Posterior cingulate gyrus (tissue), 11 donors: ENCODE measurements at regions not wholly inside any gene's neighbourhood (a gene's known extent, or its start where the extent isn't known, plus 50 kb on each side); places are given as distances from the start of the nearest gene placed in this dataset.
A peak's percentile ranks its signal among the peaks of the same experiment; 100 is the strongest.

Source experiments
- DNase-seq, 10 donors: peaks; one replicate each; pipeline versions ENCODE4 v3.0.0 to v3.0.0-alpha.2; 2020 to 2021; ENCODE audit warnings: mixed read lengths in 3 of 10
- intact Hi-C: fragments of 100-400 bp; cut with DNase I; formaldehyde crosslinking; loops from one replicate; pipeline ENCODE4 v1.15.1; 2023

DNA sequence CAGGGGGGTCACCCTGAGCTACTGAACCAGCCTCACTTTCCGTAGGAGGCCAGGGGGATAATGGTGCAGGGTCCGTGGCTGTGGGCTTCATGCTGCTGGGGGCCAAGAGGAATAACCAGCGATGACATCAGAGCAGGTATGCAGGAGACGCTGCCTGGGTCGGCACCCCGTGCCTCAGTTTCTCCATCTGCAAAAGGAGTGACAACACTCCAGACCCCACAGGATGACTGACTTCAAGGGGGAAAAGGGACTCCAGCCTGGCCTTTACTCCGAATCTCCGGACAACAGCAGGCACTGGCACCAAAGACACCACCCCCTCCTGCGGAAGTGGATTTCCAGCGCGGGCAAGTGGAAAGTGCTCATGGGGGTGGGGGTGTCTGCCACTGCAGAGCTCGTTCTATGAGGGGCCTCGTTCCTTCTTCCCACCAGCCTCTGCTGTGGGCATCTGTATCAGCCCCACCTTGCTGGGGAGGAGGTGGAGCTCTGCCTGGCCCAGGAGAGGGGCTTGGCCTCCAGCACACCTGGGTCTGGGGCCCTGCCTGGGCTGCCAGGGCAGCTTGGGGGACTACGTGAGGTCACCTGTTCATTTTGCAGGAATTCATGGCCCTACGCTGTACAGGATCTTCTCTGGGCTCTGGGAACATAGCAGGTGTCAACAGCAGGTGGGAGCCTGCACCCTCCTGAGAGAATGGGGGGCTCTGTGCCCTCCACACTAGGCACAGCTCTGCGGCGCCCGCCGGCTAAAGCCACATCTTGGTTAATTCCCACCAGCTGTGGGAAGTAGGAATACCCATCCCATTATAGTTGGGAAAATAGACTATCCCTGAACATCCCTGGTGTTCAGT lies 216.6 kb upstream of the C14orf180 start:
- DNase-seq, result peak in 4 of 10 donors; percentile 3 to 67 (median 52)
- intact Hi-C loops, result no loop called here

DNA sequence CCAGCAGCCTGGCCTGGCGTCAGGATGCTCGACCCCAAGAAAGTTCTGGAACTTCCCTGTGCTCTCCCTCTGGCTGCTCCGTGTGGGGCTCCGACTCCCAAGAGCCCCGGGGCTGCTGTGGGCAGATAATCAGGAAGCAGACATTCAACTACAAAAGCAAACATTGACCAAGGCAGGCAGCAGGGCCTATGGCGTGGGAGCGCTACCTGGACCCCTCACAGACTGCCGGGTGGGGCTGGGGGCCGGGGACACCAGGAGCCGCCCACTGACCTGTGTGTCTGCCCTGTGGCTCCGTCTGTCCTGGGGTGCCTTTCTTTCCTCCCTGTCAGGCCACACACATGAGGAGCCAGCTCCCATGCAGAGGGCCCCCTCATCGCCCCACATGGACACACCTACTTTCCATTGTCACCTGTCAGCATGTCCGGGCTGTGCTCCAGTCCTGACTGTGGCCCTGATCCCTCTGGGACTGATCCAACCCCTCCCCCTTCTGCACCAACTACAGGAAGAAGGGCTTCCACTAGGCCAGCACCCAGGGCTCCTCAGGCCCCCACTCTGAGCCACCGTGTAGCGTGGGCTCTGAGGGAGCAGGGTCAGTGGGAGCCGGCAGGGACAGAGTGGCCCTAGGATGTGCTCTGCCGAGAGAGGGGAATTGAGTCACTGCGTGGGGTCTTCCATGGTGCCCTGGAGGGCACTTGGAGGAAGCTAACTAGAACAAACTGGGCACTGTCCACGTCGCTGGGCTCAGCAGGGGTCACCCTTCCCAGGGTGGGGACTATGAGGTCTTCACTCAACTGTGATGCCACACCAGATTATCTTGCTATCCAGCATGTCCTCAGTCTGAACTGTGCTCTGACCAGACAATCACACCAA lies 215.4 kb upstream of the C14orf180 start:
- intact Hi-C loops, result no loop called here
- peak in 4 of 10 donors; percentile 10 to 80 (median 36) for DNase-seq

DNA sequence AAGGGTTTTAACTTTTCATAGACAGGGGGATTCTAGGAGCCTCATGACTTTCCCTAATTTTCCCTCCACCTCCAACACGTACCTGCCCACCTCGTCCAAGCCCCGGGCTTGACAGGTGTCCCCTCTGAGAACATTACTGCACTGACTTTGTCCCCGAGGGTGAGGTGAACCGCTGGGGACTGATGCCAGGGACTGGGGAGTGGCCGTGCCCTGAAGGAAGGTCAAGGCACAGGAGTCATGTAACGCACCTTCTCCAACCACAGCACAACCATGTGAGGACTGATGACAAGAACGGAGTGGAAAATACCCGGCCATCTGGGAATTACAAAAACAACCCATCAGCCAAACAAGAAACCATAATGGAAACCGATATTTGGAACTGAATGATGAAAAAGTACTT lies 214.7 kb upstream of the C14orf180 start:
- peak in 4 of 10 donors; percentile 6 to 48 (median 28) for DNase-seq
- intact Hi-C loops, result no loop called here

DNA sequence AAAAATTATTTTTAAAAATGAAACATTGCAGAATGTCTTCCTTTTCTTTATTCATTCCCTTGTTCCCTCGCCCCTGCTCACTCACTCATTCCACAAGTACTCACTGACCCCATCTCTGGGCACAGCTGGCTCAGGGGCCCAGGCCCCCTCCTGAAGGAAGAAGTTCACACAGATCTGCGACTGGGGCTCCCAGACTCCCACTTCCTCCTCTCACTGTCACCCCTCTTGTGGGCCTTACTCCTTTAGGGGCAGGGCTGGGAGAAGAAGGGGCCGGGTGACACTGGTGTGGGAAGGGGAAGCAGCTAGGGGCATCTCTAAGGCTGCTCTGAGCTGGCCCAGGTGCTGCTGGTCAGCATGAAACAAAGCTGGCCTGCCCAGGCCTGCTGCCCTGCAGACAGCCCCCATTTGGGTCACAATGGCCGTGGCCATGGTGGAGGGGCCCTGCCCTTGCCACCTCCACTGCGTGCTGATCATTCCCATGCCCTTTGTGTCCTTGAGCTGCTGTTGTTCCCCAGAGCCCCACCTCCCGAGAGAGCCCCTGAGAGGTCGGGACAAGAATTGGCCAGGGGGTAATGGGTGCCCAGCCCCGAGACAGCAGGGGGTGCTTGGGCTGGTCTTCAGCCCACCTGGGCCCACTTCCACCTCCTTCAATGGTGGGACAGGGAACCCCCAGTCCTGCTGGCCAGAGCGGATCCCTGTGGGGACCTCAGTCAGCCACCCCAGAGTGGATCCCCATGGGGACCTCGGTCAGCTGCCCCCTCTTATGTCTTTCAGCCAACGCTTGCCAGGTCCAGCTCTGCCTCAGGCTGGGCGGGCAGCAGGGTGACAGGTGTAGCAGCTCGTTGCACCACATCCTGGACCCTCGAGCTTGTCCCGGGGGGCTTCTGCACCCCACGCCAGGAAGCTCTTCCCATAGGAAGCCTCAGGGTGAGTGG lies 212.4 kb upstream of the C14orf180 start:
- intact Hi-C loops, result no loop called here

DNA sequence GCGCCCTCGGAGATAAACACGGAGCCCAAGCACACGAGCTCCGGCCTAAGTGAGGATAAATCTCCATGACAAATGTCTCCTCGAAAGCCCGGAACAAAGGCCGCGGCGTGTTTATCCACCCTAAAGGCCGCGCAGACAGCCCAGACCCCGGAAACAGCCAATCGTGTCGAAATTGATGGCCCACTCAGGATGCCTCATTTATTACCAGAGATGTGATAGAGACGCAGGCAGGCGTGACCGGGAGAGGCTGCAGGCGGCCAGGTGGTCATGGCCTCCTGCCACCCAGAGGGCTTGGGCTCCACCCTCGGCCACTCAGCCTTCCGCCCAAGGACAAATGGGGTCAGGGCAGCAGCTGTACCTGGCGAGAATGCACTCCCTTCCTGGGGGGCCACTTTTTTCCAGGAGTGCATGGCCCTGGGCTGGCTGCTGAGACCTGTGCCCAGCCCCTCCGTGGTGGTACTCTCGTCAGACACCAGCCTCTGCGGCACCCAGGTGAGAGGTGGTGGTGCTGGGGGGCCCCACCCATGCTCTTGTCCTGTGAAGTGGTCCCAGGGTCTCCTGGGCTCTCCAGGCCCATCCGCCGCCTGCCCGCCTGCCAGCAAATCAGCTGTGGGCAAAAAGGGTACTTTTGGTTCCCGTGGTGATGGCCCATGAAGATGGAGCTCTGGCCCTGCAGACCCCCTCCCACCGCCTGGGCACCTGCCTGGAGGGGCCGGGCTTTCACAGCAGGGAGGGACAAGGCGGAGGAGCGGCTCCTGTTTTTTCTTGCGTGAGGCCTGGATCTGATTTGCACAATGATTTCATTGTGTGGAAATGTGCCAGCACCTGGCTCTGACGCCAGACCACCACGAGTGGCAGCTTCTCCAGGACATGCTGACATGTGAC lies 211.5 kb upstream of the C14orf180 start:
- peak in 3 of 10 donors; percentile 66 to 78 (median 68) for DNase-seq
- intact Hi-C loops, result no loop called here

More for the DNA sequence above, 212.4 kb upstream of the C14orf180 start:
- DNase-seq, result peak in 3 of 10 donors; percentile 49 to 79 (median 52)

DNA sequence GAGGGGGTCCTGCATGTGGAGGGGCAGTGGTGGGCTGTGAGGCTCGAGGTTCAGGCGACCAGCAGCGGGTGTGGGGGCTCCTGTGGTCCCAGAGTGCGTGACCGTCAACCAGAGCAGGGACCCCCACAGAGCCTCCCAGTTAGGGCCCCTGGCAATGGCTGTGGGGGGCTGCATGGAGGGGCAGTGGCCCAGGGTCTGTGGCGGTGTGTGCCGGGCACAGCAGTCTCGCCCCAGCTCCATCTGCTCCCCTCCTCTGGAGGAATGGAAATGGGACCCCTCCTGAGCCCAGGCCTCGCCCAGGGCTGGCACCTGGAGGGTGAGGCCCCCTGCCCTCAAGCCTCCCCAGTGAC lies 210.8 kb upstream of the C14orf180 start:
- intact Hi-C loops, result no loop called here
- DNase-seq, result peak in 2 of 10 donors; percentile 26 to 44

DNA sequence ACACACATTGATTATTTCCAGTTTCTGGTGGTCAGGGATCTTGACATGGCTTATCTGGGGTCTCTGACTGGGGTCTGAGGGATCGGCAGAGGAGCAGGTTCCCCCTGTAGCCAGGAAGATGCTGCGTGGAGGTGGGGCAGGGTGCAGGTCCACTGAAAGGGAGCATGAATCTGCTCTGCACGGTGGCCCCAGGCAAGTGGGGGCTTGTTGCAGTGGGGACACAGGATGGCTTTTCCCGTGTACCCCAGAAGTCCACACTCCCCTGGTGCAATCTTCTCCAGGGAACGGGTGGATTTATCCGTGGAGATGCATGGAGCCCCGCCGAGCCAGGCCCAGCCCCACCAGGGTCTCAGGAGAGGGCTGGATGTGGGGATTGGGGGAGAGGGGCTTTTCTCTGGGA lies 210.4 kb upstream of the C14orf180 start:
- peak in 2 of 10 donors; percentile 65 for DNase-seq
- intact Hi-C loops, result no loop called here

DNA sequence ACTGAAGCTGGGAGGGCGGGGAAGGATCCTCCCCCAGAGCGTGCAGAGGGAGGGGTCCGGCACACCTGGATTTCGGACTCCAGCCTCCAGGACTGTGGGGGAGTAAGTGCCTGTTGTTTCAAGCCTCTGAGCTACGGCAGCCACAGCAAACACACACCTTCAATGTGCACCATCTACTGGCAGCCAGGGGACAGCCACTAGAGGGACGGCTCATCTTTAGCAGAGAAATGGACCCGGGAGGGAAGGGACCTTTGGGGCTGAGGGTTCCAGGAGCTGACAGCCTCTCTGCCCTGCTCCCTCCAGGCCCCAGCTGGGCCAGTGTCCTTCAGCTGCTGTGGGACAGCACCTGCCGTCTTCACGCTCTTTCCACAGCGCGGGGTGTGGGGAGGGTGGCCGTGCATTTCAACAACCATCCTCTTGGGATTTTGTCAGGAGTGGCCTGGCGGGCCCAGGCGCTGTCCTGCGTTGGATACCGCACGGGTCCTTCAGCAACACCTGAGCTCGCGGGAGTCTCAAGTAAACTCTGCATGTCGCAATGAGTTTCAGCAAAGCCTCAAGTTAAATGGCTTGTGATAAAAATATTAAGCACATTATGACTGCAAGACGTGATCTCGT lies 209.2 kb upstream of the C14orf180 start:
- intact Hi-C loops, result loop anchor here (5.0 kb wide), 1 partner anchor 233 kb away; the partner anchor contains the start of gene KIF26A
- peak in 7 of 10 donors; percentile 26 to 87 (median 36) for DNase-seq

DNA sequence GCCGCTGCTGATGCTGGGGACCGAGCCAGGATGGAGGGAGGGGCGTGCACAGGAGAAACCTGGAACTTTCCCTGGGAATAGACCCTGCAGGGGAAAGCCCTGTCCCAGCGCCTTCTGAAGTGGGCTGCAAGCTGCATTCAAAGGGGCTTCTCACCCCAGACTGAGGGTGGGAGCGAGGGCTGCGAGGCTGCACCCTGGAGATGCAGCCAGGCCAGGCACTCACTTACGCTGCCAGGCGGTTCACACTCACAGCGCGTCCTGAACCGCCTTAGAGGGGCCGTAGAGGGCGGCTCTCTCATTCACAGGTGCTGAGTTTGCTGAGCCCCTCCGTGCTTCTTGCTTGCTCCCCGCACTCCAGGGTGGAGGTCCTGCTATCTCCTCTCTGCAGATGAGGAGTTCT lies 208.5 kb upstream of the C14orf180 start:
- peak in 3 of 10 donors; percentile 48 to 76 (median 54) for DNase-seq

DNA sequence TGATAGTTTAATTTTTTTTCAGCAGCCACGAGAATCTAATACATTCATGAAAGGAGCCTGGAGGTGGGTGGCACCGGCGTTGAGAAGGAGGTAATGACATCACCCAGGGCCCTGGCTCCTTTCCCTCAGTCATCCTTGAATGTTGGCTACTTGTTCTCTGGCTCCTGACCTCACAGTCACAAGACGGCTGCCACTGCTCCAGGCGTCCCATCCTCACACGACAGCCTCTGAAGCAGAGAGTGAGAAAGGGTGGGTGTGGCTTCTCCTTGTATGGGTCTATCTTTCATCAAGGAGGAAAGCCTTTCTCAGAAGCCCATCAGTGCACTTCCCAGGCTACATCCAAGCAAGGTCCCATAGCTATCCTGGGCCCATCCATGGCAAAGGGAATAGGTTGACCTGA lies 207.6 kb upstream of the C14orf180 start:
- peak in 3 of 10 donors; percentile 6 to 19 (median 7) for DNase-seq
- intact Hi-C loops, result loop anchor here (5.0 kb wide), 1 partner anchor 235 kb away; the partner anchor contains the start of gene KIF26A

More for the DNA sequence above, 208.5 kb upstream of the C14orf180 start:
- intact Hi-C loops, result loop anchor here (5.0 kb wide), 1 partner anchor 234 kb away; the partner anchor contains the start of gene KIF26A

DNA sequence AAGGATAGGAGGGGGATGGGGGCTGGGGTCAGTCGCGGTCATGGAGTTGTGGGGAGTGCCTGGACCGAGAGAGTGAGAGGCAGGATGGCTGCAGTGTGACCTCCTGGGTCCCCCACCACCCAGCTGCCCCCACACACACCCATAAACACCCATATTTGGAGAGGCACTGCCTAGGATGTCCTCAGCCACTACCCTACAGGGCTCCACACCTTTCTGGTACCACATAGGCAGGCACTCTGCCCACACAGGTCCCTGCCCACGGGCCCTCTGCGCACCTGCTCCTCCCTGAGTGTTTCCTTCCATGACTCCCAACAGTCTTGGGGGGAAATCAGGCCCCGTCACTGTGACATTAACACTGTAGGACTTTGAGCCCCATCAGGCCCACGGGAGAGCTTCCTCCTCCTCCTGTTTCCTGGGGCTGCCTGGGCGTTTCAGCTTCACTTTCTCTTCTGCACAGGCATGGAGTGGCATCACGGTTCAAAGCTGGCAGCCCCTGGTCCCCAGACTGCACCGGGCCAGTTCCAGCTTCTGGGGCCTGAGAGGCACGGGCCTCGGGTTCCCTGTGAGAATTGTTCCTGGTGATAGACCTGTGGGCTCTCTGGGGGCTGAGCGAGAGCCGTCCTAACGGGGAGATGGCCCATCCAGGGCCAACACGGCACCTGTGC lies 207.0 kb upstream of the C14orf180 start:
- DNase-seq, result peak in 3 of 10 donors; percentile 29 to 74 (median 66)
- intact Hi-C loops, result loop anchor here (5.0 kb wide), 1 partner anchor 235 kb away; the partner anchor contains the start of gene KIF26A

DNA sequence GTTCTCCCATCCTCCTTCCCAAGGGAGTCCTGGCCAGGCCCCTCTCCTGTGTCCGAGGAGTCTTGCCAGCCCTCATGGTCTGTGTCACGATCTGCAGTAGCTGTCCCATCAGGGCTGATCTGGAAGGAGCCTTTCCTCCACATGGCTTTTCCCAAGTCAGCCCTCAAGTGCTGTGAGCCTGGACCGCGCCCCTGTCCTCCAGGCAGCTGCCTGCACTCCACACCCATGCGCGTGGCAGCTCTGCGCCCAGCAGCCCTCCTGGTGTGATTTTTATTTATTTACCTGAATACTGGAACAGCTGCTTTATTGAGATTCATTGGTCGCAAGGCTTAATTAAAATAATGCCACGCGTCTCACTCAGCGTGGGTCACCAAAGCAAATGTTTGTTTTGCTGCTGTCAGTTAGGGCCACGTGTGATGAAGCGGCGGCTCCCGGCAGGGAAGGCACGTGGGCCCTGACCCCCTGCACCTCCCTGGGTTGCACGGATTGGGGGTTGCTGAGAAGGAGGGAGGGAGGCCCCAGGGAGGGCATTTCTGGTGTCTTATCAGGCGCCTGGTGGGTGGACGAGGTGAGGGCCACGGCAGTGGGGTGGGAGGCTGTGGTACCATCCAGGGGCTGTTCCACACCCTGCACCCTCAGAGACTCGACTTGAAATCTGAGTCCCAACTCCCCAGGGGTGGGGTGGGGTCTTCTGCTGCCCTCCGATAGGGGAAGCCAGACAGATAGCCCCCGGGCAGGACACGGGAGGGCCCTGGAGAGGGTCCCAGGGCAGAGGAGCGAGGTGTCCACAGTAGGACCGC lies 206.3 kb upstream of the C14orf180 start:
- intact Hi-C loops, result loop anchor here (5.0 kb wide), 1 partner anchor 236 kb away; the partner anchor contains the start of gene KIF26A
- DNase-seq, result peak in 3 of 10 donors; percentile 59 to 74 (median 60)

DNA sequence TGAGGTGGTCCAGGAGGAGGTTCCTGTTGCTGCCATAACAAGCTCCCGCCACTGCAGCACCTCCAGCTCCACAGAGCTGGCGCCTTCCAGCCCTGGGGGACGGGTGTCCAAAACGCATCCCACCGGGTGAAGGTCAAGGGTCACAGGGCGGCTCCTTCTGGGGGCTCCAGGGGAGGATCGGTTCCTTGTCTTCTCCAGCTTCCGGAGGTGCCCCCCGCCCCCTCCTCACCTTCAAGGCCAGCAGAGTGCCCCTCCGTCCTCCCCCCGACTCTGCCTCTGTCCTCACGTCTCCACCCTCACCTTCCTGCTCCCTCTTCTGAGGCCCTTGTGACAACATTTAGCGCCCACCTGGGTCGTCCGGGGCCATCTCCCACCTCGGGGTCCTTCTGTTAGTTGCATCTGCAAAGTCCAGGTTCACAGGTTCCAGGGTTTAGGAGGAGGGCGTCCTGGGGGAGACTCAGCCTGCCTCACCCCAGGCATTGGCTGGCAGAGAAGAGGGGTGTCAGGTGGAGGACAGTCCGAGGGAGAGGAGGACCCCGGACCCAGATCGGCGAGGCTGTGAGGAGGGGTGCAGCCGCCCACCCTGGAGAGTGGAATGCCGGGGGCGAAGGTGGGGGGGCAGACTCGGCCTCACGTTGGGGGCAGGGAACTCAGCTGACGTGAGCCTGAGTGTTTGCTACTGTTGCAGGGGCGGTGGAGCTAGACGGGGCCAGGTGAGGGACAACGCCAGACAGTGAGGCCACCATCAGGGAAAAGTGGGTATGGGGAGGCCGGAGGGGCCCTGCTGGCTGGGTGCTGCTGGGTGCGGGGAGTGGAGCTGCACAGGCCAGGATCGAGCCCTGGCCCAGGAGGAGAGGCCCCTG lies 205.5 kb upstream of the C14orf180 start:
- peak in 4 of 10 donors; percentile 5 to 76 (median 59) for DNase-seq
- intact Hi-C loops, result loop anchor here (5.0 kb wide), 1 partner anchor 237 kb away; the partner anchor contains the start of gene KIF26A

DNA sequence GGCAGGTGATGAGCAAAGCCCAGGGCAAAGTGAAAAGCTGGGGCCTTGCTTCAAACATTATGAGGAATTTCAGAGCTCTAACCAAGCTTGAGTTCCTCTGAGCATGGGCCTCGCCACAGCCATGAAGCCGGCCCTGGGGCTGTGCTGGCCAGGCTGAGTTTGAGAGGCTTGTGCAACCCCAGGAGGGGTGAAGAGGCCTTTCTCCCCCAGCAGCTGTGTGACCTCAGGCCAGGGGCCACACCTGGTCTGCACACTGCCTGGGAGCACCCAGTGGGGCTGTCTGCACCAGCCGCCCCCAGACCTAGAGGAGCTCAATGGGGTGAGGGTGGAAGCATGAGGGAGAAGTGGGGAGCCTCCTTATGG lies 204.9 kb upstream of the C14orf180 start:
- DNase-seq, result peak in 4 of 10 donors; percentile 10 to 51 (median 36)
- intact Hi-C loops, result loop anchor here (5.0 kb wide), 1 partner anchor 237 kb away; the partner anchor contains the start of gene KIF26A

DNA sequence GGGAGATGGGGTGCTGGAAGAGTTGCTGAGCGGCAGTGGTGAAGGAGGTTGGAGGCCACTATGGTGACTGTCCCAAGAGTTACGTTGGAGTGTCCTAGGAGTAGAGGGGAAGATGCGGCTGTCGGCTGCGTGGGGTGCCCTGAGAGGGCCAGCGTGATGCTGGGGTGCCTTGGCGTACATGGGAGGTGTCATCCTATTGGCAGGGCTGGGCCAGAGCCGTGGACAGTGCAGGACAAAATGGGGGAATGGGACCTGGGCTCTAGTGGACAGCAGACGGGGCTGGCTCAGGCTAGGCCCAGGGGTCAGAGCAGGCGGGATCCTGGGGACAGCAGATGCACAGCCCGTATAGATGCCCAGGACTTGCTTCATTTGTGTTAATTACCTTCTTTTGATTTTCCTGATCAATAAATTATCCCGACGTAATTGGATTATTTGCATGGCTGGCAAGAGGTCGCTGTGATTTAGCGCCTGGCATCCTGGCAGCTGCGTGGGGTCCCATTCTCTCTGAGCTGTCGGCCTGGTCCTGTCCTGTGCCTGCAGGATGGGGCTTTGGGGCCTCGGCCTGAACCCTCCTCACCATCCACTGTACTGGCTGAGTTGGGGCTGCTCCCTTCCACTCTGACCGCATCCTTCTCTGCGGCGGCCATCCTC lies 203.9 kb upstream of the C14orf180 start:
- intact Hi-C loops, result no loop called here
- peak in 4 of 10 donors; percentile 11 to 75 (median 49) for DNase-seq
